Ramos (cell line): ENCODE measurements at regions not wholly inside any gene's neighbourhood (a gene's known extent, or its start where the extent isn't known, plus 50 kb on each side); places are given as distances from the start of the nearest gene placed in this dataset.
"Not testable (repeated sequence)": the region's sequence is repeated elsewhere in the genome, so short reads cannot be mapped to it uniquely, and the experiment has no call there.

Experiments used
- in situ Hi-C: fragments of 300-500 bp; cut with MboI; formaldehyde crosslinking; loops from one replicate; pipeline ENCODE4 v1.14.3; 2022; ENCODE audit warnings: low sequenced_read_pairs; ENCODE audit not compliant: unreplicated experiment

DNA sequence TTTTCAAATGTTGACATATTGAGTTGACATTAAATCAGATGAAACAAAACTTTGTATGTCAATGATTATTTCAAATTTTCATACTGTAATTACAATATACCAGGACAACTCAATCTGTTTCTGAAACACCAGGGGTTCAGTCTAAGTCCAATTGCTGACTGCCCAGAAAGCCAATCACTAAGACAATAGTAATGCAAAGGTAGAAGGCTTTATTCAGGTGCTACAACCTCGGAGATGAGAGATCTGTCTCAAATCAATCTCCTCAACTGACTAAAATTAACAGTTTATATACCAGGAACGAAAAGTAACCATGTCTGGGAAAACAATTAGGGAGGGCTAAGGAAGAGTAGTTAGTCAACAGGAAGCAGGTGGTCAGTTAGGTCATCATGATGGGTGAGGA, 1400.4 kb downstream of the SUCLG1 start:
- in situ Hi-C loops: no loop called here

DNA sequence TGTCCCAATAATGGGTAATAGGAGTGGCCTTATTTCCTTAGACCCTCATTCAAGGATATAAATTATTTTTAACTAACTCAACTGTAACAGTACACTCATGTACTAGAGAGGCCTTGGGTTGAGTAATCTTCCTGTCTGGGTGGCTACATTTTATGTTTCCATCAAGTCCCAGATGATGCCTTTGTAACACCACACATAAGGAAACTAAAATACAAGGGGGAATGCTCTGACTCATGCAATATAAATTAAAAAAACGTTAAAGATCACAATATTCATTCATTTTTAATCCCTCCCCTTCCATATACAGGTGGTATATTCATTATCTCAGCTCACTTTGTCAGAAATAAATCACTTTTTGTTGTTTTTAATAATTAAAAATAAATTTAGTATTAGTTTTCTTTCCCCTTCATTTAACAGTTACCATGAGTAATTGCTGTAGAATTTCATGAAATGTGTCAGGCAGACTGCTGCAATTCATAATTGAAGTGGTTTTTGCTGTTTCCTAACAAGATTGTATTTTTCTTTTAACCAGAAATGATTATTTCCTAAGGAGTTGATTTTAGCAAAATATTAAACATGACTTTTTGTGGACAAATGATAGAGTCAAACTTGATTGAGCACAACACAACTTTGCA, 1403.6 kb downstream of the SUCLG1 start:
- in situ Hi-C loops: no loop called here

DNA sequence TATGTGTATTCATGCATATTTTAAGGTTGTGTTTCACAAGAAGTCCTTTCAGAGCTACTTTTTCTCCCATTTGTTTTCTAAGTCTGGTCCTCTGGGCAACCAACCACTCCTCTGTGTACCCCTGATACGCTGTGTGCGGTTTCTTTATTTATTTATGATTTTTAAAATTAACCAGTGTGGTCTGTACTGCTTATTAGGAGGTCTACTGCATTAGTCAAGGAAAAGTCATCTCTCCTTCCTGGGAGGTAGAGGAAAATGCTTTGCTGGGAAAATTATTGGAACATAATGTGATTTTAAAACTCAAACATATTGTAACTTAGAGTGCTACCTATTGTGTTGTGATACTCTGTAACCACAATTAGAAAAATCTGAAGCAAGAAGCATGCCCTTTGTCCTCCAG, 1404.3 kb downstream of the SUCLG1 start:
- in situ Hi-C loops: no loop called here

DNA sequence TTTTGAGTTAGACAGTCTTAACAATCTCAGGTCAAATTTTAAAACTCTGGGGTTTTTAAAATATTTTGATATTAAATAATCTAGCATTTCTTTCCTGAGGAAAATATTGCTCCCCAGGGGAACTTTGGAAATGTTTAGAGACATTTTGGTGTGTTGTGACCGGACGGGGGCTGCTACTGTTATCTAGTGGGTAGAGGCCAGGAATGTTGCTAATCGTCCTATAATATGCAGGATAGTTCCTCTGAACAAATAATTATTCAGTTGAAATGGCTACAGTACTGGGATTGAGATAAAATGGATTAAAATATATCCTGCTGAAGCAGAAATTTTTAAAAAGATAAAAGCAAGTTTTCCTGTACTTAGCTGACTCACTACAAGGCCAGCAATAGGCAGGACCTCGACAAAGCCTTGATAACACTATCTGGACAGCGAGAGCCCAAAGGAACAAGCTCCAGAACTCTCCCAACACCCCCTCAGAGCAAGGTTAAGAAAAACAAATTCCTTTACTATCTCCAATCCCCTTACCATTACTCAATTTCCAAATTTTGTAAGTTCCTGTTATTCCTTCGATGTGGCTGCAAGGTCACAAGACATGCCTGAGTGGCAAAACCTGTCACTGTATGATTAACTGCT, 1407.4 kb downstream of the SUCLG1 start:
- in situ Hi-C loops: no loop called here

DNA sequence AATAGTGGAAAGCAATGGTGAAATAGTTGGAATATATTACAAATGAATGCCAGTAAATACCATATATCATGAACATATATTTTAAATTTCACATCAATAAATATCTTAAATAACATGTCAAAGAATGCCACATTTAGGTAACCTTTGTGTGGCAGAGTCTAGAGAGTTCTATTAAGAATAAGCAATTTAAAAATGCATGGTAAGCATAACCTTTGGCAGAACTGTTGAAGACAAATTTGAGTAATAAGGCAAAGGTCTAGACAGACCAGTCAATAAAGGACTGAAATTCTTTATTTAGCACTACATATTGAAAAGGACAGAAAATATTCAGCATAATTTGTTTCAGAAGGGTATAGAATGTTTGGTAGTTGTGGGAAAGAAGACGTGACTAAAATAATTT, 1417.0 kb downstream of the SUCLG1 start:
- in situ Hi-C loops: no loop called here

DNA sequence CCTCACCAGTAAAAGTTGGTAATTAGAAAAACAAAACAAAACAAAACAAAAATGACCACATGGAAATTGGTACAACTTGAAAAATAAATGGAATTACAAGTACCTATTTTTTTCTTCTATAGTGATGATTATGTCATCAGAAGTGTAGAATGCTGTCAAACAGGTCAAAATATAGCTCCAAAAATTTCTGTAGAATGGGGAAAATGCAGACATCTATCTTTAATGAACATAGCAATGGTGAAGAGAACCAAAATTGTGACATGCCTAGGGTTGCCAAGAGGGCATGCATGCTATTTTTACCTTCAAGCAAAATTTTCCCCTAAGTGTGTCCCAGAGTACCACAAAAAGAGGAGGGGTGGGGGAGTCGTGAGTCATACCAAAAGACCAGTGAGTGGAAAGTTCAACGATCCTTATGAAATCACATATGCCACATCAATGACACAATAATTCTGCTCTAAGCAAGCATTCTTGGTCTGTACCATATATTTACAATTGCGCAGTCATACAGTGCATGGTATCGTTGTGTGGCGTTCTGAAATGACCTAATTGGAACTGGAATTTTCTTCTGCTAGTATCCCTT, 1436.4 kb downstream of the SUCLG1 start:
- in situ Hi-C loops: no loop called here

DNA sequence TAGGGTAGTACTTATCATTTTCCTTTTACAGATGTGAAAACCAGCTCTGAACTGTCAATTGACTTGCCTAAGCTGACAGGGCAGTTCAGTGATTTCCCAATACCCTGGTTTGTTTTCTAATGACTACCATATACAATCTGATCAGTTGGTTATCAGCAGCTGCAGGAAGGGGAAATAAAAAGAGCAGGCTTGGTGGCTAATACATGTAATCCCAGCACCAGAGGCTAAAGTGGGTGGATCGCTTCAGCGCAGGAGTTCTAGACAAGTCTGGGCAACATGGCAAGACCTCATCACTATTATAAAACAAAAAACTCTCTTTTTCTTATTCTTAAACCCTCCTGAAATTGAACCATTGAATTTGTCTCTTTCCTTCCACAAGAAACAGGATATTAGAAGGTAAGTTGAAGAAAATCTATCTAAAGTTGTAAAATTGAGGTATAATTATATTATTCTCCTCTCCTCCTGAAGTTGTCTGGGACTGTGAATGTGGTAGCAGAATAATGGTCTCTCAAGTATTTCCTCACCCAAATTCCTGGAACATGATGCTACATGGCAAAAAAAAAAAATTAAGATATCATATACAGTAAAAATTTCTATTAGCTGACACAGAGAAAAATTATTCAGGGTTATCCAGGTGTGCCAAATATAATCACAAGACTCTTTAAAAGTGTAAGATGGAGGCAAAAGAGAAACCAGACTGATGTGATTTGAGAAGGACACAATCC, 1441.6 kb downstream of the SUCLG1 start:
- in situ Hi-C loops: no loop called here

DNA sequence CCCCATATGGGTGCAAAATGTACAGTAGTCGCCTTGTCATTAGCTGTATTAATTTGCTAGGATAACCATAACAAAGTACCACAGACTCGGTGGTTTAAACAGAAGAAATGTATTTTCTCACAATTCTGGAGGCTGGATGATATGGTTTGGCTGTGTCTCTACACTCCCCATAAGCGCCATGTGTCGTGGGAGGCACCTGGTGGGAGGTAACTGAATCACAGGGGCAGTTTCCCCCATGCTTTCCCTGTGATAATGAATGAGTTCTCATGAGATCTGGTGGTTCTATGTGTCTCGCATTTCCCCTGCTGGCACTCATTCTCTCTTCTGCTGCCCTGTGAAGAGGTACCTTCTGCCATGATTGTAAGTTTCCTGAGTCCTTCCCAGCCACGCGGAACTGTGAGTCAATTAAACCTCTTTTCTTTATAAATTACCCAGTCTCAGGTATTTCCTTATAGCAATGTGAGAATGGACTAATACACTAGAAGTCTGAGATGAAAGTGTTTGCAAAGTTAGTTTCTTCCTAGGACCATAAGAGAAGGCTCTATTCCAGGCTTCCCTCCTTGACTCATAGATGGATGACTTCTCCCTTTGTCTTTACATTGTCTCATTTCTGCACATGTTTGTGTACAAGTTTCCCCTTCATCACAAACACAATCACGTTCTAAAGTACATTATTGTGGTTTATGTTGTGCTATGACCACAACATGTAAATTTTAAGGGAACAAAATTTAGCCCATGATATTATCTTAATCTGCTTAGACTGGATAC, 1442.6 kb downstream of the SUCLG1 start:
- in situ Hi-C loops: no loop called here

DNA sequence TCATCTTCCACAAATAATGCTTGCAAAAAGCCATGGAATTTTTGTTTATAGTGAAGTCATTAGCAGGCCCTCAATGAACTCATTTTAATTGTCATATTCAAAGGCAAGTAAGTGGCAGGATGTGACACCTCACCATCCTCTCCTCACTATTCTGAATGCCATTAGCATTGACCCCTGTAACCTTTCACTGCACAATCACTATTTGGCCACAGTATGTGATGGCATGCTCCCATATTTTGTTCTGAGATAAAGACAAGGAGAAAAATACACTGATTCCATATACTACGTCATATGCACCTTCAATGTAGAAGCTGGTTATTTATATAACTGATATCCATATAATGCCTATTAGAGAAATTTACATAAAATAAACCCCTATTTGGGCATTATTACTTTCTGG, 1443.2 kb downstream of the SUCLG1 start:
- in situ Hi-C loops: no loop called here

DNA sequence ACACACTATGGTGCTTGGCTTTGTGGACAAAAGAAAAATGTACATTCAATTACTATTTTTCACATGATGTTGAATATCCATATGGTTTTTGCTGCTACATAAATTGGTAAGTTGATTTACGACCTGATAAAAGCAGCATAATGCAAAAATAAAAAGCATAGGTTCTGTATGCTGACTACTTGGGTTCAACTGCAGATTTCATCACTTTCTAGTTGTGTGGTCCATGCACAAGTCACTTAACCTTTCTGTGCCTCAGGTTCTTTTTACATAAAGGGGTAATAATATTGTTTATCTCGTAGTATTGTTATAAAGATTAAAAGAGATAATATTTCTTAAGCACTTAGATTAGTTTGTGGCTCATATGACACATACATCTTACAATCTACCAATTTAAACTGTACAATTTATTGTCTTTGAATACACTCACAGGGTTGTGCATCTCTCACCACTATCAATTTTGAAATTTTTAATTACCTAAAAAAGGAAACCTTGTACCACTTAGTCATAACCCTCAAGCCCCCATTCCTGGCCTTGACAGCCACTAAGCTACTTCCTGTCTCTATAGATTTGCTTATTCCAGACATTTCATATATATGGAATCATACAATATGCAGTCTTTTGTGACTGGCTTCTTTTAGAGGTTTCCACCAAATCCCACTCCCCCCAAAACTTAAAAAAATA, 1443.9 kb downstream of the SUCLG1 start:
- in situ Hi-C loops: no loop called here

DNA sequence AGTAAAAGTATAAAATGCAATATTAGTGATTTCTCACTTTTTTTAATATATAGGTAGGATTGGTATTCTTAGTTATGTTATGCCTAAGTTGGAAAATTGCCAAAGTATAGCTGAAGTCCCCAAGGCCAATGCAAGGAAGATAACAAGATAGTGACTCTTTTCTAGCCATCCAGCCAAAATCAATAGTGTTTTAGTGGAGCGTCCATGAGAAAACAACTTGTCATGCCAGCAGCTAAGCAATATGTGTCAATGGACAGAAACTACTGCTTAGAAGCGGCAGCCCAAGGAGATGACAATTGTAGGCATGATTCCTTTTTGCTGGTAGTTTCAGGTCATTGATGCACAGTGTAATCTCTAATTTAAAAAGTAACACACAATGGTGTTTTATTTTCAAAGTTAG, 1444.6 kb downstream of the SUCLG1 start:
- in situ Hi-C loops: no loop called here

DNA sequence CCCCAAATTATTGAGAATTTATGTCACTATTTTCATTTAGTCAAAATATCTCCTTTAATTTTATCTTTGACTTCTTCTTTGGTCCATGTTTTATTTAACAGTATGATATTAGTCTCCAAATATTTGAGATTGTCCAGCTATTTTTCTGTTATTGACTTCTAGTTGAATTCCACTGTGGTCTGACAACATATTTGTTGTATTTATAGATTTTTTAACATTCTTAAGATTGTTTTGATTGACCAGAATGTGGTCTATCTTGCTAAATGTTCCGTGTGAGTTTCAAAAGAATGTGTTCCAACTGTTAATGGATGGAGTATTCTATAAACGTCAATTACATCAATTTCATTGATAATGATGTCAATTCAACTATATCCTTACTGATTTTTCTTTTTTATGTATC, 1452.1 kb downstream of the SUCLG1 start:
- in situ Hi-C loops: no loop called here

DNA sequence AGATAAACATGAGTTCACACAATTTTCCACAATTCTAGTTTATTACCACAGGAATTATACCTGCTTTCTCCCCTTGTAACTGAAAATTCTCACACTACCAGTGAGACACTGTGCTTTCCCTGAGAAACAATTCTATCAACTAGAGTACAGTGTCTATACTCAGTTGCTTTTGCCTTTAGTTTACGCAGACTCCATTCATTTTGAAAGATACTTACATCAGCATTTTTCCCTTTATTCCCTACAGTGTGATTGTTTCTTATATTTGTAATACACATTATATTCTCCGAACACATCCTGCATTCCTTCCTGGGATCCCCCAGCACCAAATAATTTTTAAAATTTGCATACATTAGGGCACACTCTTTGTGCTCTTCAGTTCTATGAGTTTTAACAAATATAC, 1455.5 kb downstream of the SUCLG1 start:
- in situ Hi-C loops: no loop called here

DNA sequence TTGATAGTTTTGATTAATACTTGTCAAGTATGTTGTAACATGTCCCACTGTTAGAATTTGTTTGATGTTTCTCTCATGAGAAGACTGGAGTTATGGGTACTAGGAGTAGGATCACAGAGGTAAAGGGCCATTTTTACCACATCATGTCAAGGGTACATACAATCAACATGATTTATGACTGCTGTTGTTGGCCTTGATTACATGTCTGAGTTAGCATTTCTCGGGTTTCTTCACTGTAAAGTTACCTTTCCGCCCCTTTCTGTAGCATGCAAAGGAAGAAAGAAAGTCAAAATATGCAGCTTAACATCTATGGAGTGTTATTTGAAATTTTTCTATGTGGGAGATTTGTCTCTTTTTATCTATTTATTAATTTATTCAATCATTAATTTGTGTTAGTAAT, 1456.4 kb downstream of the SUCLG1 start:
- in situ Hi-C loops: no loop called here

DNA sequence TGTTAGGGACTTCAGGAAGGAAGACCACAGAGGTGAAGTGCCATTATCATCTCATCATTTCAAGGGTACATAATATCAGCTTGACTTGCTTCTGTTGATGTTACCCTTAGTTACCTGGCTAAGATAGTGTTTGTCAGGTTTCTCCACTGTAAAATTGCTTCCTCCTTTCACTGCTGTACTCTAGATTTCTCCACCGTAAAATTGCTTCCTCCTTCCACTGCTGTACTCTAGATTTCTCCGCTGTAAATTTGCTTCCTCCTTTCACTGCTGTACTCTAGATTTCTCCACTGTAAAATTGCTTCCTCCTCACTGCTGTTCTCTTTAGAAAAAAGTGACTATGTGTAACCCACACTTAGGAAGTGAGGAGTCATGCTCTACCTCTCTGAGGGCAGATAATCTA, 1460.3 kb downstream of the SUCLG1 start:
- in situ Hi-C loops: no loop called here

DNA sequence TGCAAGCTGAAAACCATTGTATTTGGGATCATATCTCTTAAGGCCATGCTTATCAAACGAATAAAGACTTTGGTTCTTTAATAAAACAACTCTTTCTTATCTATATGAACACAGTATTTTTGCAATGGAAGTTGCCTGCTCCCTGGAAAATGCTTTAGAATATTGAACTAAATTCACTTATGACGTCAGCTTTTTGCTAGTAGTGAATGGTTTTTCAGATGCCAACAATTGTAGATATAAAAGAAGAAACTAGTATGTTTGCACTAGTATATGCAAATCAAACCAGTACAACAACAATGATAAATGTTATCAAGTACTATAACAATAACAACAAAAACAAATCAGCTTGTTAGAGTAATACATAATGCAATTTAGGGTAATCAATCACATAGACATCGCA, 1462.9 kb downstream of the SUCLG1 start:
- in situ Hi-C loops: no loop called here

DNA sequence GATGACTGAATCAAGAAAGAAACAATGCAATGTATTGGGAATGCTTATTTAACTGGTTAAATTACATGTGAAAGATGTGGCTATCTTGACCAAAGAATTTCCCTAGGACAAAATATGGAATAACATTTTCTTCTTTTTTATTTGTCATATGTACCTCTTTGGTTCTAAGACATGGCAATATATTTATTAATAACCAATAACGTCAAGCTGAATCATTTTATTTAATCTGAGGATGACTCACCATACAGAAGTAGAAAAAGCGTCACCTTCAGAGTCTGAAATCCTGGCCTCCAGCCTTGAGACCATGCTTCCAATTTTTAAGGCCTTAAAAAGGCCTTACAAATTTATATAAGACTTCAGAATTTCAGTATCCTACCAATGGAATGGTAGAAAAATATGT, 1464.9 kb downstream of the SUCLG1 start:
- in situ Hi-C loops: no loop called here

DNA sequence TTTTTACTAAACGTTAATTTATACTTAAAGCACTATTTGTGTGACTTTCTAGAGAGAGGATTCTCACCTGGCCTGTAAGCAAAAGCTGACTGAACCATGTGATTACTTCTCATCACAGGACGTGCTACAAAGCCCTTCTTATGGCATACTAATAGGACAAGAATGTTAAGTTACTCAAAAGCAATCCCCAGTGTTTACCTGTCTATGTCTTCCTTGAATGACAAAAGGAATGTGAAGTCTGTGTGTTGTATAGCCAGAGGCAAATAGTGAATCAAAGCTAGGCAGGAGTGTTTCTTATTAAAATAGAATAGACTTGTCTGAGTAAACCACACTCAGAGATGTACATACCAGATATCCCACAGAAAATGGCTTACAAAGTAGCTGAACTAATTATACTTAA, 1465.5 kb downstream of the SUCLG1 start:
- in situ Hi-C loops: no loop called here

DNA sequence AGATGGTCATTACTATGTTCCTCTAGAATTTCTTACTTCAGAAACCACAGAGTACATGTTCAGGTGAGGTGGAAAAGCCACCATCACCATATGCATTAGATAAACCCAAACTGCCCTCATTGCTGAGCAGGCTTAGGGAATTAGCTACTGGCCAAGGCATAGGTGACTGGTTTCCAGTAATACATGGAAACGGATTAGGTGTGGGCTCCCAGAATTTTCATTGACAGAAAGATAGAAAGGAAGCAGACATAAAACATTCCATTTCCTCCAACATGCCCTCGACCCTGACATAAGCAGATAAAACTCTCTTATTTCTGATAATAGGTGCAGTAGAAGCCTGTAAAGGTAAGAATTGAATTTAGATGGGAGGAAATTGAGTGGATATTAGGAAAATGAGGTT, 1466.1 kb downstream of the SUCLG1 start:
- in situ Hi-C loops: no loop called here

DNA sequence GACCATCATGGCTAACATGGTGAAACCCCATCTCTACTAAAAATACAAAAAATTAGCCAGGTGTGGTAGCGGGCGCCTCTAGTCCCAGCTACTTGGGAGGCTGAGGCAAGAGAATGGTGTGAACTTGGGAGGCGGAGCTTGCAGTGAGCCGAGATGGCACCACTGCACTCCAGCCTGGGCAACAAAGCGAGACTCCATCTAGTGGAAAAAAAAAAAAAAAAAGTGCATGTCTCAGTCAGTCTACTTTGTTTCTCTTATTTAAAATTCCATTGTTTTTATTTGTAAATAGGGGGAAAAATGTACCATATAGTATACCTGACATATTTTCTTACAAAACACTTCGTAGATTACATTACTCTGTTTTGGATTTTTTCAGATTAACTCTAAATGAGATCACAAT, 1471.4 kb downstream of the SUCLG1 start:
- in situ Hi-C loops: not testable (repeated sequence)
